ENCODE measurements at regions not wholly inside any gene's neighbourhood (a gene's known extent, or its start where the extent isn't known, plus 50 kb on each side); places are given as distances from the start of the nearest gene placed in this dataset.

- TF ChIP-seq CTCF (IDR thresholded peaks at IDR 0.05): no peak
- peaks cover 10% of the 10 kb centered on the region for H3K4me1 Mint-ChIP-seq (ENCODE audit: low read depth)
- no peaks in the 10 kb centered on the region for H3K9me3 Mint-ChIP-seq
- no peak for DNase-seq
- no peak overlapping the region for H3K27ac Mint-ChIP-seq
- H3K4me3 Mint-ChIP-seq: no peak overlapping the region
- H3K36me3 Mint-ChIP-seq (ENCODE audit: low read depth): no peaks in the 10 kb centered on the region
- no peaks in the 10 kb centered on the region for H3K27me3 Mint-ChIP-seq (ENCODE audit: insufficient read depth)
Observed at GRCh38 chr4:187516224-187516623, 479.3 kb upstream of the ZFP42 start.

GRCh38 chr4:187541666-187542065, 453.9 kb upstream of the ZFP42 start:
- Mint-ChIP-seq H3K27me3 (ENCODE audit: insufficient read depth) (no peaks in the 10 kb centered on the region), H3K4me3 (peak overlapping the region; percentile 52), H3K9me3 (no peaks in the 10 kb centered on the region), H3K36me3 (ENCODE audit: low read depth) (no peaks in the 10 kb centered on the region), H3K27ac (peak overlapping the region; percentile 22), H3K4me1 (ENCODE audit: low read depth) (peaks cover 38% of the 10 kb centered on the region)
- peak; percentile 46 for DNase-seq
- TF ChIP-seq CTCF (IDR thresholded peaks at IDR 0.05): no peak

GRCh38 chr4:187544461-187545053, 451.0 kb upstream of the ZFP42 start:
- no peak for TF ChIP-seq CTCF (IDR thresholded peaks at IDR 0.05)
- H3K27me3 Mint-ChIP-seq (ENCODE audit: insufficient read depth): no peaks in the 10 kb centered on the region
- peaks cover 6% of the 10 kb centered on the region for H3K9me3 Mint-ChIP-seq
- H3K4me1 Mint-ChIP-seq (ENCODE audit: low read depth): peaks cover 61% of the 10 kb centered on the region
- H3K27ac Mint-ChIP-seq: no peak overlapping the region
- H3K36me3 Mint-ChIP-seq (ENCODE audit: low read depth): peaks cover 8% of the 10 kb centered on the region
- H3K4me3 Mint-ChIP-seq: no peak overlapping the region
- no peak for DNase-seq

GRCh38 chr4:187547316-187547715, 448.3 kb upstream of the ZFP42 start:
- TF ChIP-seq CTCF (IDR thresholded peaks at IDR 0.05): no peak
- Mint-ChIP-seq H3K4me3 (peak overlapping the region; percentile 40), H3K27ac (peak overlapping the region; percentile 60), H3K36me3 (ENCODE audit: low read depth) (peaks cover 10% of the 10 kb centered on the region), H3K9me3 (peaks cover 7% of the 10 kb centered on the region), H3K27me3 (ENCODE audit: insufficient read depth) (no peaks in the 10 kb centered on the region), H3K4me1 (ENCODE audit: low read depth) (peaks cover 60% of the 10 kb centered on the region)
- no peak for DNase-seq

- no peaks in the 10 kb centered on the region for H3K27me3 Mint-ChIP-seq (ENCODE audit: insufficient read depth)
- peaks cover 10% of the 10 kb centered on the region for H3K36me3 Mint-ChIP-seq (ENCODE audit: low read depth)
- DNase-seq: peak; percentile 69
- H3K4me1 Mint-ChIP-seq (ENCODE audit: low read depth): peaks cover 53% of the 10 kb centered on the region
- H3K4me3 Mint-ChIP-seq: peak overlapping the region; percentile 9
- peak overlapping the region; percentile 89 for H3K27ac Mint-ChIP-seq
- no peak for TF ChIP-seq CTCF (IDR thresholded peaks at IDR 0.05)
- H3K9me3 Mint-ChIP-seq: peaks cover 7% of the 10 kb centered on the region
Observed at GRCh38 chr4:187550256-187550950, 445.2 kb upstream of the ZFP42 start.

Measured in HFFc6 (cell line).